Liver (tissue), 3 donors: ENCODE measurements at regions not wholly inside any gene's neighbourhood (a gene's known extent, or its start where the extent isn't known, plus 50 kb on each side); places are given as distances from the start of the nearest gene placed in this dataset.

Source experiments
- GABPA ChIP-seq, 2 donors: IDR thresholded peaks in 1 of 2; conservative IDR thresholded peaks in 1 of 2; 2 replicates each; pipeline ENCODE4 v1.6.1; 2016; ENCODE audit warnings: antibody characterized with exemption in 2 of 2, mild to moderate bottlenecking in 1 of 2, moderate library complexity in 1 of 2
- JUND ChIP-seq, 2 donors: IDR thresholded peaks; 2 replicates each; pipeline ENCODE4 v1.6.1; 2016; ENCODE audit warnings: antibody characterized with exemption in 2 of 2
- TAF1 ChIP-seq: conservative IDR thresholded peaks from 2 replicates; pipeline ENCODE4 v1.6.1; 2016; ENCODE audit warnings: antibody characterized with exemption, mild to moderate bottlenecking
- YY1 ChIP-seq: IDR thresholded peaks from 2 replicates; pipeline ENCODE4 v1.6.1; 2016; ENCODE audit warnings: antibody characterized with exemption, mild to moderate bottlenecking
- TF ChIP-seq, protein P1 (sequence below): fragments of 150-350 bp; IDR thresholded peaks from 2 replicates; pipeline ENCODE4 v1.5.1; 2017; ENCODE audit warnings: improper control_type of control experiment, low read depth, low read length; ENCODE audit not compliant: missing input control
- TF ChIP-seq, protein P2 (sequence below): IDR thresholded peaks from 2 replicates; pipeline ENCODE4 v1.6.1; 2016; ENCODE audit warnings: antibody characterized with exemption, mild to moderate bottlenecking
- donor health status: healthy.
- donor health status: healthy.

DNA sequence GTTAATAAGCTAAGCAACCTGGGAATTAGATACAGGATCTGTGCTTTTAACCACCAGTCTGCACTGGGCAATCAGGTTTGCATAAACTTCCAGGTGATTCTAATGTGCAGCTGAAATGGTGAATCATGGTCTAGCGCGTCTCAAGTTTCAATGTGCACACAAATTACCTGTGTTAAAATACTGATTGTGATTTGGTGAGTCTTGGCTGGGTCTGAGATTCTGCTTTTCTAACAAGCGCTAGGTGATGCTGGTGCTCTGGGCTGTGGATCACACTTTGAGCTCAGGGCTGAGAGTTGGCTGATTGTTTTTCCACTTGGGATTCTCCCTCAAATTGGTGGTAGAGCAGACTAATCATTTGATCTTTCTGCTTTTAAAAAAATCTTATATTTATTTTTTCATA, 124.8 kb downstream of the C12orf75 start:
- TF ChIP-seq, protein P1, sequence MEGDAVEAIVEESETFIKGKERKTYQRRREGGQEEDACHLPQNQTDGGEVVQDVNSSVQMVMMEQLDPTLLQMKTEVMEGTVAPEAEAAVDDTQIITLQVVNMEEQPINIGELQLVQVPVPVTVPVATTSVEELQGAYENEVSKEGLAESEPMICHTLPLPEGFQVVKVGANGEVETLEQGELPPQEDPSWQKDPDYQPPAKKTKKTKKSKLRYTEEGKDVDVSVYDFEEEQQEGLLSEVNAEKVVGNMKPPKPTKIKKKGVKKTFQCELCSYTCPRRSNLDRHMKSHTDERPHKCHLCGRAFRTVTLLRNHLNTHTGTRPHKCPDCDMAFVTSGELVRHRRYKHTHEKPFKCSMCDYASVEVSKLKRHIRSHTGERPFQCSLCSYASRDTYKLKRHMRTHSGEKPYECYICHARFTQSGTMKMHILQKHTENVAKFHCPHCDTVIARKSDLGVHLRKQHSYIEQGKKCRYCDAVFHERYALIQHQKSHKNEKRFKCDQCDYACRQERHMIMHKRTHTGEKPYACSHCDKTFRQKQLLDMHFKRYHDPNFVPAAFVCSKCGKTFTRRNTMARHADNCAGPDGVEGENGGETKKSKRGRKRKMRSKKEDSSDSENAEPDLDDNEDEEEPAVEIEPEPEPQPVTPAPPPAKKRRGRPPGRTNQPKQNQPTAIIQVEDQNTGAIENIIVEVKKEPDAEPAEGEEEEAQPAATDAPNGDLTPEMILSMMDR: no peak
- TF ChIP-seq GABPA (IDR thresholded peaks at IDR 0.05 in 1 of 2, conservative IDR thresholded peaks at IDR 0.05 in 1 of 2): no peak
- TF ChIP-seq JUND (IDR thresholded peaks at IDR 0.05): no peak
- no peak for TF ChIP-seq YY1
- TF ChIP-seq, protein P2, sequence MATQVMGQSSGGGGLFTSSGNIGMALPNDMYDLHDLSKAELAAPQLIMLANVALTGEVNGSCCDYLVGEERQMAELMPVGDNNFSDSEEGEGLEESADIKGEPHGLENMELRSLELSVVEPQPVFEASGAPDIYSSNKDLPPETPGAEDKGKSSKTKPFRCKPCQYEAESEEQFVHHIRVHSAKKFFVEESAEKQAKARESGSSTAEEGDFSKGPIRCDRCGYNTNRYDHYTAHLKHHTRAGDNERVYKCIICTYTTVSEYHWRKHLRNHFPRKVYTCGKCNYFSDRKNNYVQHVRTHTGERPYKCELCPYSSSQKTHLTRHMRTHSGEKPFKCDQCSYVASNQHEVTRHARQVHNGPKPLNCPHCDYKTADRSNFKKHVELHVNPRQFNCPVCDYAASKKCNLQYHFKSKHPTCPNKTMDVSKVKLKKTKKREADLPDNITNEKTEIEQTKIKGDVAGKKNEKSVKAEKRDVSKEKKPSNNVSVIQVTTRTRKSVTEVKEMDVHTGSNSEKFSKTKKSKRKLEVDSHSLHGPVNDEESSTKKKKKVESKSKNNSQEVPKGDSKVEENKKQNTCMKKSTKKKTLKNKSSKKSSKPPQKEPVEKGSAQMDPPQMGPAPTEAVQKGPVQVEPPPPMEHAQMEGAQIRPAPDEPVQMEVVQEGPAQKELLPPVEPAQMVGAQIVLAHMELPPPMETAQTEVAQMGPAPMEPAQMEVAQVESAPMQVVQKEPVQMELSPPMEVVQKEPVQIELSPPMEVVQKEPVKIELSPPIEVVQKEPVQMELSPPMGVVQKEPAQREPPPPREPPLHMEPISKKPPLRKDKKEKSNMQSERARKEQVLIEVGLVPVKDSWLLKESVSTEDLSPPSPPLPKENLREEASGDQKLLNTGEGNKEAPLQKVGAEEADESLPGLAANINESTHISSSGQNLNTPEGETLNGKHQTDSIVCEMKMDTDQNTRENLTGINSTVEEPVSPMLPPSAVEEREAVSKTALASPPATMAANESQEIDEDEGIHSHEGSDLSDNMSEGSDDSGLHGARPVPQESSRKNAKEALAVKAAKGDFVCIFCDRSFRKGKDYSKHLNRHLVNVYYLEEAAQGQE: no peak
- TF ChIP-seq TAF1: no peak
